K562 (cell line): ENCODE measurements at regions not wholly inside any gene's neighbourhood (a gene's known extent, or its start where the extent isn't known, plus 50 kb on each side); places are given as distances from the start of the nearest gene placed in this dataset.
"Not testable (repeated sequence)": the region's sequence is repeated elsewhere in the genome, so short reads cannot be mapped to it uniquely, and the experiment has no call there.

Experiments
- ATAC-seq: fragments of 200-7000 bp; cut with Tn5 transposase; 3 replicates; pipeline ENCODE4 v1.9.1; 2020; ENCODE audit warnings: moderate library complexity
- BruUV-seq: library from RNA; stranded (reverse); fragments of 400-500 nt; replicated peaks from 2 replicates; lab custom pipeline; 2021; lab: Mats Ljungman, UMichigan
- CTCF ChIA-PET: fragments of 300-600 bp; formaldehyde crosslinking; extraction: SDS; loops from one replicate; lab custom pipeline; 2021; ENCODE audit warnings: low intra/inter-chr PET ratio; lab: Yijun Ruan, JAX
- POLR2A ChIA-PET: fragments of 300-600, 350-650 bp; sonication (Branson Sonifier 250); formaldehyde crosslinking; extraction: SDS; loops from one replicate; lab custom pipeline; 2021; ENCODE audit warnings: antibody characterized with exemption, inconsistent platforms; lab: Yijun Ruan, JAX
- DNase-seq, 4 experiments: peaks; one replicate each; pipeline versions ENCODE4 v3.0.0 to v3.0.0-alpha.2; 2011 to 2018; ENCODE audit warnings: low spot score in 3 of 4, mixed read lengths in 3 of 4; ENCODE audit errors: extremely low read depth in 1 of 4
- FAIRE-seq: peaks from 2 replicates; lab custom pipeline; 2011; peaks lifted over from hg19 to GRCh38; lab: Jason Lieb, UNC
- H2AFZ ChIP-seq: 2 replicates; pipeline ENCODE4 v1.6.0; 2011; ENCODE audit warnings: low read depth, low read length, control low read depth, inconsistent platforms
- H3K27ac ChIP-seq: fragments of 200-600 bp; 3 replicates; pipeline ENCODE4 v1.8.0; 2011; ENCODE audit warnings: low read depth, mild to moderate bottlenecking, control low read depth, inconsistent platforms, low read length, moderate library complexity, mixed read lengths; ENCODE audit errors: extremely low read depth
- H3K27me3 ChIP-seq, 2 experiments: fragments of 300-600 bp in 1 of 2; 2 replicates in 1 of 2; 3 replicates in 1 of 2; pipeline versions ENCODE4 v1.6.0 to v1.8.0; 2011; ENCODE audit warnings: inconsistent platforms in 2 of 2, low read length in 2 of 2, mild to moderate bottlenecking in 1 of 2, mixed read lengths in 1 of 2, moderate library complexity in 1 of 2; ENCODE audit not compliant: control insufficient read depth in 2 of 2, insufficient read depth in 2 of 2
- H3K36me3 ChIP-seq: fragments of 300-600 bp; 3 replicates; pipeline ENCODE4 v1.8.0; 2011; ENCODE audit warnings: mild to moderate bottlenecking, low read length, inconsistent platforms; ENCODE audit not compliant: control insufficient read depth, insufficient read depth
- H3K4me1 ChIP-seq, 2 experiments: fragments of 200-600 bp in 1 of 2; replicated peaks in 1 of 2; 2 replicates in 1 of 2; 3 replicates in 1 of 2; pipeline versions ENCODE4 v1.5.1 to v1.8.0; 2011; ENCODE audit warnings: inconsistent platforms in 2 of 2, low read length in 2 of 2, mild to moderate bottlenecking in 1 of 2, mixed read lengths in 1 of 2, moderate library complexity in 1 of 2; ENCODE audit not compliant: control insufficient read depth in 2 of 2, insufficient read depth in 2 of 2
- H3K4me2 ChIP-seq: 2 replicates; pipeline ENCODE4 v1.6.1; 2011; ENCODE audit warnings: low read length, control low read depth, inconsistent platforms, mixed read lengths; ENCODE audit not compliant: insufficient read depth
- H3K4me3 ChIP-seq: fragments of 200-600 bp; sonication (generic), shearing (Covaris generic); 2 replicates; pipeline ENCODE4 v1.5.1; 2016; ENCODE audit warnings: control low read depth, inconsistent platforms
- H3K79me2 ChIP-seq: fragments of 200-600 bp; 3 replicates; pipeline ENCODE4 v1.8.0; 2011; ENCODE audit warnings: low read length, inconsistent platforms; ENCODE audit not compliant: control insufficient read depth, insufficient read depth
- H3K9ac ChIP-seq, 2 experiments: 2 replicates each; pipeline versions ENCODE4 v1.6.0 to v1.6.1; 2011; ENCODE audit warnings: low read depth in 2 of 2, low read length in 2 of 2, control low read depth in 1 of 2, inconsistent platforms in 1 of 2, mild to moderate bottlenecking in 1 of 2, mixed read lengths in 1 of 2; ENCODE audit not compliant: insufficient read depth in 1 of 2
- H3K9me1 ChIP-seq: one replicate; pipeline ENCODE4 v1.6.0; 2011; ENCODE audit warnings: inconsistent platforms, mild to moderate bottlenecking, low read length, moderate library complexity; ENCODE audit not compliant: control insufficient read depth, insufficient read depth
- H3K9me3 ChIP-seq: replicated peaks from 2 replicates; pipeline ENCODE4 v1.5.1; 2011; ENCODE audit warnings: low read depth, low read length, inconsistent platforms; ENCODE audit not compliant: control insufficient read depth, insufficient read depth
- H4K20me1 ChIP-seq: replicated peaks from 2 replicates; pipeline ENCODE4 v1.6.1; 2011; ENCODE audit warnings: low read length, inconsistent platforms, mixed read lengths; ENCODE audit not compliant: control insufficient read depth, insufficient read depth
- ARHGAP35 ChIP-seq: fragments of 450-650 bp; IDR thresholded peaks from 2 replicates; pipeline ENCODE4 v1.6.1; 2018; ENCODE audit not compliant: partially characterized antibody
- BCOR ChIP-seq: fragments of 450-650 bp; IDR thresholded peaks from 2 replicates; pipeline ENCODE4 v1.6.1; 2016
- BRCA1 ChIP-seq, 2 experiments: fragments of 450-650 bp in 1 of 2; sonication (generic) in 1 of 2; formaldehyde crosslinking in 1 of 2; IDR thresholded peaks; 2 replicates each; pipeline versions ENCODE4 v1.5.0 to v1.6.1; 2017 to 2020; ENCODE audit warnings: mild to moderate bottlenecking in 1 of 2, missing genetic modification reagents in 1 of 2
- FUS ChIP-seq: fragments of 200-400 bp; formaldehyde crosslinking; optimal IDR thresholded peaks from 2 replicates; pipeline ENCODE3; 2017; ENCODE audit warnings: low read depth, low read length
- HDAC6 ChIP-seq: IDR thresholded peaks from 2 replicates; pipeline ENCODE4 v1.6.1; 2012; ENCODE audit warnings: low read depth, mild to moderate bottlenecking, control low read depth, inconsistent platforms, low read length, moderate library complexity
- JUN ChIP-seq, 2 experiments: sonication (generic) in 1 of 2; formaldehyde crosslinking in 1 of 2; IDR thresholded peaks; 2 replicates each; pipeline versions ENCODE4 v1.6.1 to v1.8.0; 2012 to 2022; ENCODE audit warnings: borderline replicate concordance in 2 of 2, mild to moderate bottlenecking in 2 of 2, improper control_type of control experiment in 1 of 2, low read depth in 1 of 2, low read length in 1 of 2, missing genetic modification reagents in 1 of 2
- NKRF ChIP-seq: fragments of 450-650 bp; IDR thresholded peaks from 2 replicates; pipeline ENCODE4 v1.6.1; 2016; ENCODE audit warnings: borderline replicate concordance
- SIN3A ChIP-seq, 2 experiments: fragments of 150-350 bp in 1 of 2; IDR thresholded peaks; 2 replicates each; pipeline ENCODE4 v1.6.1; 2011 to 2016; ENCODE audit warnings: borderline replicate concordance in 2 of 2, low read depth in 2 of 2, low read length in 2 of 2, mild to moderate bottlenecking in 2 of 2, moderate library complexity in 2 of 2; ENCODE audit not compliant: control insufficient read depth in 1 of 2
- TOE1 ChIP-seq, 2 experiments: fragments of 450-650 bp in 1 of 2; sonication (generic) in 1 of 2; formaldehyde crosslinking in 1 of 2; IDR thresholded peaks; 2 replicates each; pipeline versions ENCODE4 v1.7.1 to v1.8.0; 2016 to 2022; ENCODE audit warnings: borderline replicate concordance in 2 of 2, mild to moderate bottlenecking in 2 of 2, antibody characterized with exemption in 1 of 2, inconsistent platforms in 1 of 2, low read depth in 1 of 2, missing genetic modification reagents in 1 of 2, moderate library complexity in 1 of 2
- XRCC3 ChIP-seq: fragments of 450-650 bp; IDR thresholded peaks from 2 replicates; pipeline ENCODE4 v1.6.1; 2017; ENCODE audit warnings: mild to moderate bottlenecking, moderate library complexity
- ZBTB49 ChIP-seq: sonication (generic); formaldehyde crosslinking; IDR thresholded peaks from 2 replicates; pipeline ENCODE4 v1.8.0; 2022; ENCODE audit warnings: missing genetic modification reagents, mild to moderate bottlenecking, borderline replicate concordance
- WGBS: fragments of 100-300 bp; shearing (Covaris generic); methylation state at CpG from one replicate; pipeline ENCODE4 v1.1.6; 2016; ENCODE audit warnings: low coverage, mixed read lengths; ENCODE audit not compliant: insufficient coverage; ENCODE audit errors: missing lambda C conversion rate; 5-methylcytosine and 5-hydroxymethylcytosine counted together
- in situ Hi-C: fragments of 300-500 bp; cut with MboI; formaldehyde crosslinking; loops from 4 replicates; pipeline ENCODE4 v1.15.0; 2018; ENCODE audit warnings: inconsistent platforms, mixed read lengths
- intact Hi-C: fragments of 100-400 bp; cut with micrococcal nuclease; formaldehyde crosslinking; loops from 2 replicates; pipeline ENCODE4 v1.14.2; 2022

GRCh38 chr1:80539298-80539697 is 1261.4 kb upstream of the ADGRL2 start:
- H3K27me3 ChIP-seq, H3K9ac ChIP-seq, POLR2A ChIA-PET, H3K9me3 ChIP-seq, BruUV-seq, H3K4me3 ChIP-seq, FAIRE-seq, intact Hi-C loops, CTCF ChIA-PET, H4K20me1 ChIP-seq, H3K79me2 ChIP-seq, DNase-seq, H3K36me3 ChIP-seq, H2AFZ ChIP-seq, H3K4me1 ChIP-seq, H3K4me2 ChIP-seq, ATAC-seq, in situ Hi-C loops, H3K27ac ChIP-seq, H3K9me1 ChIP-seq: not testable (repeated sequence)
- 0% methylated on average over 8 of the region's 8 CpGs for WGBS

GRCh38 chr1:80536461-80536860 is 1264.3 kb upstream of the ADGRL2 start:
- ChIA-PET POLR2A (no interaction called here), CTCF (no interaction called here)
- Histone ChIP-seq H3K9me3 (no peaks in the 10 kb centered on the region), H3K79me2 (no peaks in the 10 kb centered on the region), H2AFZ (no peak overlapping the region), H3K4me1 (no peaks in the 10 kb centered on the region), H3K4me2 (no peak overlapping the region), H4K20me1 (no peaks in the 10 kb centered on the region), H3K9ac (no peak overlapping the region), H3K27me3 (no peaks in the 10 kb centered on the region), H3K4me3 (no peak overlapping the region), H3K36me3 (no peaks in the 10 kb centered on the region), H3K27ac (no peak overlapping the region), H3K9me1 (no peaks in the 10 kb centered on the region)
- FAIRE-seq (no peak), ATAC-seq (no peak), DNase-seq (no peak)
- in situ Hi-C loops (no loop called here), intact Hi-C loops (no loop called here)
- BruUV-seq: no TSS peak
- WGBS: 0% methylated on average over 4 of the region's 4 CpGs
- TF ChIP-seq ZBTB49 (CRISPR knock-in tag) (no peak), JUN (IDR thresholded peaks at IDR 0.05; ENCODE audit: borderline replicate concordance, low read depth, low read length) (no peak), JUN (CRISPR knock-in tag; IDR thresholded peaks at IDR 0.05; ENCODE audit: borderline replicate concordance) (no peak), TOE1 (IDR thresholded peaks at IDR 0.05; ENCODE audit: borderline replicate concordance) (no peak), TOE1 (CRISPR knock-in tag; IDR thresholded peaks at IDR 0.05; ENCODE audit: borderline replicate concordance, low read depth) (no peak), HDAC6 (no peak), BRCA1 (IDR thresholded peaks at IDR 0.05) (no peak), BRCA1 (CRISPR knock-in tag; IDR thresholded peaks at IDR 0.05) (no peak), SIN3A (IDR thresholded peaks at IDR 0.05; ENCODE audit: borderline replicate concordance in 2 of 2, control insufficient read depth in 1 of 2, low read depth in 2 of 2, low read length in 2 of 2) (no peak), XRCC3 (no peak), ARHGAP35 (no peak), BCOR (no peak), FUS (no peak), NKRF (no peak)
